Fibroblast of mammary gland (primary cell): ENCODE measurements at regions not wholly inside any gene's neighbourhood (a gene's known extent, or its start where the extent isn't known, plus 50 kb on each side); places are given as distances from the start of the nearest gene placed in this dataset.
"Not testable (repeated sequence)": the region's sequence is repeated elsewhere in the genome, so short reads cannot be mapped to it uniquely, and the experiment has no call there.

Experiments
- DNase-seq: peaks from one replicate; pipeline ENCODE4 v3.0.0-alpha.2; 2010; ENCODE audit warnings: low read depth
- H3K4me3 ChIP-seq: 2 replicates; pipeline ENCODE4 v1.5.1; 2011; ENCODE audit warnings: low read depth, mild to moderate bottlenecking, low read length, moderate library complexity; ENCODE audit not compliant: control insufficient read depth
- CTCF ChIP-seq: conservative IDR thresholded peaks from 2 replicates; pipeline ENCODE4 v1.5.1; 2011; ENCODE audit warnings: low read depth, low read length, inconsistent platforms; ENCODE audit not compliant: control insufficient read depth, insufficient read depth

GRCh38 chr5:17096952-17097695, 120.3 kb upstream of the BASP1 start:
- H3K4me3 ChIP-seq, result no peak overlapping the region

DNA sequence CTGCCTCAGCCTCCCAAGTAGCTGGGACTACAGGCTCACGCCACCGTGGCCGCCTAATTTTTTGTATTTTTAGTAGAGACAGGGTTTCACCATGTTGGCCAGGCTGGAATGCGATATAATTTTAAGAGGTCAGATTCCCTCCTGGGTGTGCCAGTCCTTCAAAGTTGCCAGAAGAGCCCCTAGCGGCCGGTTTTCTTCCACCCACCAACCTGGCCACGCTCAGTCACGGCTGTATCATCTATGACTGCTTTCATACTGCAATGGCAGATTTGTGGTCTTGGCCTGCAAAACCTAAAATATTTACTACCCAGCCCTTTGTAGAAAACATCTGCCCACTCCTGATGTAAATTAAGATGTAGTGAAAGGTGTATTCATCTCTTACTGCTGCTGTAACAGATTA, 117.5 kb upstream of the BASP1 start:
- DNase-seq, result no peak
- no peak for TF ChIP-seq CTCF
- H3K4me3 ChIP-seq, result no peak overlapping the region

More at GRCh38 chr5:17096952-17097695, 120.3 kb upstream of the BASP1 start:
- no peak for TF ChIP-seq CTCF
- DNase-seq, result no peak

DNA sequence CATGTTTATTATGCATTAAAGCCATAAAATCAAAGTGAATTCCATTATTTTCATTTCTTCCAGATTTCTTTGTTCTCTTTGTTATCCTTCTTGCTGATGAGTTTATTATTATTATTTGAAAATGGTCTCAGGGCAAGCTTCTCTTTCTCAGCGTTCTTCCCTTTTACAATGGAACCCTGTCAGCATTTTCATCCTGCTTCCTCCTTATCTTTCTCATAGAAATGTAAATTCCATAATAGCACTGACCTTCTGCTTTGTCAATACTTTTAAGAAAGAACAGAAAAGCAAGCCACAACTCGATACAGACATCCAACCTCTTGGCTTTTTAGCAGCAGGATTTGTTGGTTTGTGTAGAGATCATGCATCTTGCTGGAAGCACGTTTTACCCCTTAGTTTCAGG, 114.0 kb upstream of the BASP1 start:
- H3K4me3 ChIP-seq, result no peak overlapping the region
- no peak for TF ChIP-seq CTCF
- DNase-seq, result no peak

DNA sequence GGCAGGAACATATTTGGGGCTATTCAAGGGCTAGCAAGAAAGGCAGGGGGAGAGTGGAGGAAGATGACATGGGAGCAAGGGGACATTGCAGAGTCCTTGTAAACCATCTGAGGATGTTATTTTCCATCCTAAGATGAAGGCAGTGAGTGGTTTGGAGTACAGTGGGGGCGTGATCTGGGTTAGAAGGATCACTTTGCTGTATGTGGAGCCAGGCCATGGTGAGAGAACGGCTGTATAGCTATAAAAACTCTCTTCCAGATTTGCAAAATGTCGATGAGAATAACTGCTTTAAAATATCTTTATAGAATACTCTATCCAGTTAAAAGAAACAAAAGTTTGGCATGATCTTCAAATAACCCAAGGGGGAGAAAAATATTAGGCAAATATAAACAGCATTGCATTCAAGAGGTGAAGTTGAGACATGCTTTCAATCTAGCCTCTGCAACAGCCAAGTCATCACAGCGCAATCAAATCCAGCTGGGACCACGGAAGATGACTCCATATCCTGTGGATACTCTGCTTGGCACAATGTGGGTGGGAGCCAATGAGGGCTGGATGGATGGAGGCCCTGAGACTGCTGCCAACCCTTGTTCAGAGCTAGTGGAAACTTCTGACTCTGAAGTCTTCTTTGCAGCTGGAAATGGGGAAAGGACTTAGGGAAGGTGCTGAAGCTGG, 111.5 kb upstream of the BASP1 start:
- no peak overlapping the region for H3K4me3 ChIP-seq
- no peak for TF ChIP-seq CTCF
- peak; percentile 93 for DNase-seq

DNA sequence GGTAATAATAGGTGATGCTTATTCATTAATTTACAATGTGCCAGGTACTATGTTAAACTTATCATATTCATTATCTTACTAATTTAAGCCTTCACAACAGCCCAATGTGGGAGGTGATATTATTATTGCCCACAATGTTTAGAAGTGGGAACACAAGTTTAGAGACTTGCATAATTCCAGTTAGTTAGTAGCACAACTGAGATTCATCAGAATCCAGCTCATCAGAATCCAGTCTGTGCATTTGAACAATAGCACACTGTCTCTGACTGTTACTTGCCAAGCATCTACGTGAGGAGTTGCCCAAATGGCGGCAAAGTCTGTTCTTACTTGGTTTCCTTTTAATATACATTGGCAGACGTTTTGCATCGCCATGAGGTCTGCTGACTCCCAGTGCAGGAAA, 110.9 kb upstream of the BASP1 start:
- DNase-seq, result no peak
- no peak overlapping the region for H3K4me3 ChIP-seq
- TF ChIP-seq CTCF, result no peak

GRCh38 chr5:17112091-17112716, 105.2 kb upstream of the BASP1 start:
- H3K4me3 ChIP-seq, DNase-seq: not testable (repeated sequence)
